ENCODE measurements at regions not wholly inside any gene's neighbourhood (a gene's known extent, or its start where the extent isn't known, plus 50 kb on each side); places are given as distances from the start of the nearest gene placed in this dataset.

DNA sequence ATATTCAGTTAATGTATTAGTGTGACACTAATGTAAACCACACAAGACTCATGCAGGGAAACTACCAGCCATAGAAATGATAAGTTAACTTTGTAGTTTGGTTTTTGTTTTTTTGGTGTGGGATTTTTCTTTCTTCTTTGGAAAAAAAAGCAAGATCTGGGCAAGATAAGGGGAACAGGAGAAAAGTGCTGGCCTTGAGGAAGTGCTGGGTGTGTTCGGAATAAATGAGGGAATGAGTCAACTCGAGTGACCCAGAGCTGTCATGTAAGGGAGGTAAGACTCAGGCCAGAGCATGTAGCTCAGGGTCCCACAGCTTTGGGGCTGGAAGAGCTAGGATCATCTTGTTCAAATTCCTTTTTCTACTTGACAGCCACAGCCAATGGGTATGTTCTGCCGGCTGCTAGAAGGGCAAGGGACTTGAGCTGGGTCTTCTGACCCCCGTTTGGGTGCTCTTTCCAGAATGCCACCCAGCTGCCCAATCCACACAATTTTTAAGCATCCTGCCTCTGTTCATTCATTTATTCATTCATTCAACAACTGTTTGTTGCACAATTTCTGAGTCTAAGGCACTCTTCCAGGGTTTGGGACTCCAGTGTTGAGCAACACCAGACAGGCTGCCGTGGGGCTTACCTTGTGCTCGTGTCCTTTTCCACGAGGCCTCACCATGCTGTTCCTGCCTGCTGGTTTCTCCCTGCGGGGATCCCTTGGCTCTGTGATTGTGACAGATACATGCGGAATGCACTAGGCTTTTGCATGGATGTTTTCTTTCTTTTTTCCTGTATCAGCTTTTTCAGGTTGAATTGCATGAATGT, 54.5 kb downstream of the CLDN34 start:
- no peak for DNase-seq

DNA sequence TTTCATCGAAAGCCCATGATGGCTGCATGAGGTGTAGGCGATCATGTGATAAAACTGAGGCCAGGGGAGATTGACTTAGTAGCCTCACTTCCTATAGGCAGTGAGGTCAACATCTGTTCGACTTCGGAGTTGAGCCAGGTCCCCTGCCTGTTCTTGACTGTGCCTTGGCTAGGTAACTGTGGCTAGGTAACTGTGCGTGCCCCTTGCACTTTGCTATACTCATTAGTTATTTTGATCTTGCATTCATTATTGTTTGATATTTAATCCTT, 55.0 kb downstream of the CLDN34 start:
- DNase-seq = no peak

DNA sequence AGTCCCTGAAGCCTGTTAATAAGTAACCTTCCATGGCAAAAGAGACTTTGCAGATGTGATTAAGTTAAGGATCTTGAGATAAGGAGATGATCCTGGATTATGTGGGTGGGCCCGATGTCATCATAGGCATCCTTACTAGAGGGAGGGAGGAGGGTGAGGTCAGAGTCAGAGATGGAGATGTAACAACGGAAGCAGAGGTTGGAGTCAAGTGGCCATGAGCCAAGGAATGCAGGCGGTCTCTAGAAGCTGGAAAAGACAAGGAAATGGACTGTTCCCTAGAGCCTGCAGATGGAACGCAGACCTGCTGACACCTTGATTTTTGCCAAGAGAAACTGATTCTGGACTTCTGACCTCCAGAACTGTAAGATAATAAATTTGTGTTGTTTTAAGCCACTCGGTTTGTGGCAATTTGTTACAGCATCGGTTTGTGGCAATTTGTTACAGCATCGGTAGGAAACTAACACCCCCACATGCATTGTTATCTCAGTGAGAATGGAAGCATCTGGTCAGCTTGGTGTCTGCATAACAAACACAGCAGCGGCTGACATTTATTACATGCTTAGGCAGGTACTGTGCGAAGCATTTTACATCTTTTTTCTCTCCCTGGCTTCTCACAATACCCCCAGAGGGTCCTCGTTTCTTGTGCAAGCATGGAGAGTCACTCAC, 55.6 kb downstream of the CLDN34 start:
- no peak for DNase-seq

DNA sequence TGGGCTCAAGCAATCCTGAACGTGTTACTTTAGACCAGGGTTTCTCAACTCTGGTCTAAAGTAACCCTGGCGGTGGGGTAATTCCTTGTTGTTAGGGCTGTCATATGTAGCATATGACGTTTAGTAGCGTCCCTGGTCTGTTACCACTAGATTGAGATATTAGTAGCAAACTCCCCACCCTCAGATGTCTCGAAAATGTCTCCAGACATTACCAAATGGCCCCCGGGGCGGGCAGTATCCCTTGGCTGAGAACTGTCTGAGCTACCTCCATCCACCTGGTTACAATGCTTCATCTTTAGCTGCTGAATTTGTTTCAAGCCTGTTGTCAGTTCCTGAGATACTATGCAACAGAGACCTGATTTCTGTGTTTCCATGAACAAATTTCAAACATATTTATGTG, 56.7 kb downstream of the CLDN34 start:
- DNase-seq = no peak

DNA sequence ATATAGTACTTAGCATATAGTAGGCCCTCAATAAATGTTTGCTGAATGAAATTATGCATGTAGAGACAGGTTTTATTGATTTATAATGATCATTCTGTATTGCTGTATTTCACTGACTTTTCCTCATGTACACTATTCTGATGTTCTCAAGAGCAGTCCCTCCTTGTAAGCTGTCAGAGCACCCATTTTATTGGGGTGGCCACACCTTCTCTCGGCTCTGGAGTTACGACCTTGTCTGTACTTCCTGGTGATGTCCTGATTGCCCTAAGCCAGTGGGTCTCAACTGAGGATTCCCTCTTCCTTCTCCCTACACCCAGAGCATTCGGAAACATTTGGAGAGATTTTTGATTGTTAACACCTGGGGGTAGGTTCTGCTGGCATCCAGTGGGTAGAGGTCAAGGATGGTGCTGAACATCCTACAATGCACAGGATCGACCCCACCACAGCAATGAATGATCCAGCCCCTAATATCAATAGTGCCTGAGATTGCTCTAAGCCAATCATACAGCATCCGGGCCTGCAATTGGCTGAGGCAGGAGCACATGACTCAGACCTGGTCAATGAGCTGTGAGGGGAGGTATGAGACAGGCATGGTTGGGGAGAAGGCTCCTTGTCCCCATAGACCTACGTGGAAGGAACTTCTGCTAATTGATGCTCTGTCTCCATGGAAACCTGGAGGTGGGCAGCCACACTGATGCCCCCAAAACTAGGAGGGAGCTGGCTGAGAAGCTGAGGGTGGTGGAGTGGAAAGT, 58.8 kb downstream of the CLDN34 start:
- no peak for DNase-seq

DNA sequence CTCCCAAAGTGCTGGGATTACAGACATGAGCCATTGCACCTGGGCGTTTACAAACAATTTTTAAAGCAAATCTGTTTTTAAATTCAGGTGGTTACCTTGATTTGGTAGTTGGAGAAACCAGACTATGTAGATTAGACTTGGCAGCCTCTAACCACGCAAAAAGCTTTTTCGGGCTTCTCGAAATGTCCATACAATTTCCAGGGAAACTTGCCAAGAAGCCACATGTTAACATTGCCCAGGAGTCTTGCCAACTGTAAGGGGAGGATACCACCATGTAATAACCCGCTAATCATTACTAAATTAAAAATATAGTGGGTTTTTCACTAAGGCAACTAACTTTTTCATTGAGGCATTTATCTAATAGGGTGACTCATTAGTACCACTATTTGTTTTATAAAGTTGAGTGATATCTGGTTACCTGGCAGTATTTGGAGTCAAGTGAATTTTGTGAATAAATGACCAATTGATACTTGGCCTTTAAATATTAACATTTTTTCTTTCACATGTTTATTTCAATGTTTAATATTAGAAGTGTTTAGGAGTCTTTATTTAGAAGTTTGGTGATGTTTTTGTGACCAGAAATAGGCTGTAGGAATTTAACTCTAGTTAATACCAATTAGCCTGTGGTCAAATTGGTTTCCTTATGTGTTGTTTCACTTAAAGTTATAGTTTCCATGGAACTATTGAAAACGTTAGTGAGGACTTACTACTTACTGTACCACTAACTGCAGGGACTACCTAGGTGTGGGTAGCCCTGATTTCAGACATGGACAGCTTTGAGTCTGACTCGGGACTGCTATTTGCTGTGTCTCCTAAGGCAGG, 61.3 kb downstream of the CLDN34 start:
- DNase-seq = no peak

DNA sequence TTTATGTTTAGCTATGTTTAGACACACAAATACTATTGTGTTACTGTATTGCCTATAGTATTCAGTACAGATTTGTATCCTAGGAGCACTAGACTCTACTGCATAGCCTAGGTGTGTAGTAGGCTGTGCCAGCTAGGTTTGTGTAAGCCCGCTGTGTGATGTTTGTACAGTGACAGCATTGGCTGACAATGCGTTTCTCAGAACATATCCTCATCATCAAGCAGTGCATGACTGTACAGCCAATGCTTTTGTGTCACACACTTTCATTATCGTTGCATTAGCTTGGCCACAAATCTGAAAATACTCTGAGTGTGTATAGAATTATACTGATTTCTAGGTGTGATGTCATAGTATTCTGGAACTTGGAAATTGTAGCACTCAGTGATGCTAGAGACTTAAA, 63.4 kb downstream of the CLDN34 start:
- no peak for DNase-seq

DNA sequence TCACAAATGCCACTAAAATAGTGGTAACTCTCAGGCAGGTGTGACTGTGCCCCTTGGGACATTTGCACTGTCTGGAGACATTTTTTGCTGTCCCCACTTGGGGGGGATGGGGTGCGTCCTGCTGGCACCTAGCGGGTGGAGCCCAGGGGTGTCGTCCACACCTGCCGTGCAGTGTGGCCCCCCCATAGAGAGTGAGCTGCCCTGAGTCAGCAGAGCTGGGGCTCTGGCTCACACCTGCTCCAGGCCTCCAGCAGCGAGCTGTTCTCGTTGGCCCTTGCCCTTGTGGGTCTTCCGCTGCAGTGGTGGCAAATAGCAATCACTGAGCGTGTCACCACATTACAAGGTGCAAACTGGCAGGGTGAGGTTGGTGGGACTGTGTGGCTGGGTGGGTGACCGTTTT, 64.6 kb downstream of the CLDN34 start:
- no peak for DNase-seq

DNA sequence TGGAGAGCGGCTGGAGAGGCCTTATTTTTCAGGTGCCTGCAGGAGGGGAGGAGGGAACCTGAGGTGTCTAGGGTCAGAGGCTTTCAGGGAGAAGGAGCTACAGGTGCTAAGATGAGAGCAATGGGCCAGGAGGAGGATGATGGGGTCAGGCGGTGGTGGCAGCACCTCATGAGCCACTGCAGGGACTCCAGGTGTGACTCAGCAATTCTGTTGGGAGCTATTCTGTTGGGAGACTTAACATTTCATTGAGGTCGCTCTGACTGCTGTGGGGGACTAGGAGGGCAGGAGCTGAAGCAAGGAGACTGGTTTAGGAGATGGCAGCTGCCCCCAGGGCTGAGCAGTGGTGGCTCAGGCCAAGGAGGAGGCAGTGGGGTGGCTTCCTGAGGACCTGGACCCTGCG, 65.0 kb downstream of the CLDN34 start:
- DNase-seq = no peak

DNA sequence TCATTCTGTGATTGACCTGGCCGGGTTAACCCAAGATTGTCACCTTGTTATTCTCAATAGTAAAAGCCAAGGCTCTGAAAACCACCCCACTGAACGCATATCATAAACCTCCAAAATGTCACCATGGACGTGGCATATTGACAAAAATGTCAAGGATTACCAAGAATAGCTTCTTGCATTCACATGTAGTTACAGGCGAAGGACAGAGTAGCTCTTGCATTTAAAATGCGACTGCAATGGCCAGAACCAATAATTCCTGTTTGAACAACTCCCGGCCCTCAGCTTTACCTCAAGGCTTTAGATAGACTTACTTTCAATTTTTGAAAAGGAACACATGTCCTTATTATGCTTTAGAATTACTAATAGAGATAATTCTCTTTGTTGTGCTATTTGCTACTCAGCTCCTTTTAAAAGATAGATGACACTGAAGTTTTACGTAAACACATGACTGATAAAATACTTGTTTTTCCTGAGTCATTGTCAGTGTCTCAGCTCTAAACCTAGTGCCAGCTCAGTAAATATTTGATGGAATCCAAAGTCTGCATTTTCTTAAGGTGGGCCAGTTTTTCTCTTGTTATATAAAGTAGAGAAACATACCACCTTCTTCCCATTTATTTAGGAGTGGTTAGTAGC, 66.3 kb downstream of the CLDN34 start:
- DNase-seq = no peak

DNA sequence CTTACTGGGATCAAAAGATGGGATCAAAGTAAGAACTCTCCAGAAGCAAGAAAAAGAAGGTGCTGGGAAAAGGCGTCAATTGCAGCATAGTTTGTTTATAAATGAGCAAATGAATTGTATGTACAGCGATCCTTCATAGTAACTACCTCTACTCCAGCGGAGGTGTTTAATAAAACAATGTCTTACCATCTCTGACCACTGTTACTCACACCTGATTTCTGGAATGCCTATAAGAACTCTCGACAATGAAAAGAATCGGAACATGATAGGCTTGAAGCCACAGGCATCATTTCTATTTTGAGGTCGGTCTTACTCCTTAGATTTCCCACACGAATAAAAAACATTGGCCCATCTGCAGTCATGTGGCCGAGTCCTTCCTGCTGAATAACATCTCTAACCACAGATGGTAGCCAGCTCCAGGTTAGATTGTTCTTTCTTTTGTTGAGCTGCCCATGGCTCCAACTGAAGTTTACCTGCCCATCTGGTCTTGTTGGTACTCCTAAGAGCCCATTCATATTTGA, 67.6 kb downstream of the CLDN34 start:
- DNase-seq = no peak

DNA sequence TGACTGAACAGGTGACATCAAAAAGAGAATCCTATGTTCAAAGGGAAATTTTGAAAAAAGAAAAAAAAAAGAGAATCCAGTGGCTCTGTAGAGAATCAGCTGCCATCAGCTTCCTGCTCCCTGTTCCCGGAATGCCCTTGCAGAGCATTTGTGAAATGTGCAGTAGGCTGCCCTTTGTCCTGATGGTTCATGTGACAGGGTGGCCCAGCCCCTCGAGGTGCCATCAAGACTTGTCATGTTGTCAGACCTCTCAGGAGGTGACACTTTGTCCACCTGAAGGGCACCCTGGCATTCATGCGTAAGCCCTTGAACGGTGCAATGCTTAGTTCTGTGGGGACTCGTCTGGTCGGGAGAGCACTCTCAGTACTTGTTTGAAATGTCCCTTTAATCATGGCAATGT, 71.4 kb downstream of the CLDN34 start:
- no peak for DNase-seq

DNA sequence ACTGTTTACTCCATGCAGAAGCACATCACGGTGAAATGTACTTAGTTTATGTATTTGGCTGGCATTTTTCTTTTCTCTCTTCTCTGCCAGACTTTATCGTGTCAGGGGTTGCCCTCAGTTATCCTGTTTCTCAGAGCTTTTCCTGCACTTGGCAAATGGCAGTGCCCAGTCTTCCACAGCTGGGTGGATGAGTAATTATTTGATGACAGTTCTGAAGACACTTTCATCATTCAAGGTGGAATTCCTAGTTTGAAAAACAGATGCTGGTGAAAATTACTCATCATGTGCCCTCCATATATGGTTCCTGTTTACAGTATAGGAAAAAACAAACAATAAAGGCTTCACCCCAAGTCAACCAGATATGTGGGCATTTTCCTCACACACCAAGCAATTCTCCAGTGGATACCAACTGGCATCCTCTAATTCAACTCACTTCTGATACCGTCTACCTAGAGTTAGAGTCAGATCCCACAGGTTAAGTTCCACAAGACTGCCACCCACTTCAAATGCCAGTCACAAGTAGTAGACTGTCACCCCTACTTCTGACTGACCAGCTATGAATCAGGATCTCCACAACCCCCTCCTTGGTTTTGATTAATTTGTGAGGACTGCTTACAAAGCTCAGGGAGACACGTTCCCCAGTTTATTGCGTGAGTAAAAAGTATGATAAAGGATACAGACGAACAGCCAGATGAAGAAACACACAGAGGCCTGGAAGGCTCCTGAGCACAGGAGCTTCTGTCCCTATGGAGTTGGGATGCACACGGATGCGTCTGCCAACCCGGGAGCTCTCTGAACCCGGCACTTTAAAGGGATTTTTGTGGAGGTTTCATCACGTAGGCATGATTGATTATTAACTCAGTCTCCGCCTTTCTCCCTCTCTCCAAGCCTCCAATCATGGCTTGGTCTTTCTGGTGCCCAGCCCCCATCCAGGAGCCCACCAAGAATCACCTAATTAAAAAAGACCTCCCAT, 72.9 kb downstream of the CLDN34 start:
- no peak for DNase-seq

DNA sequence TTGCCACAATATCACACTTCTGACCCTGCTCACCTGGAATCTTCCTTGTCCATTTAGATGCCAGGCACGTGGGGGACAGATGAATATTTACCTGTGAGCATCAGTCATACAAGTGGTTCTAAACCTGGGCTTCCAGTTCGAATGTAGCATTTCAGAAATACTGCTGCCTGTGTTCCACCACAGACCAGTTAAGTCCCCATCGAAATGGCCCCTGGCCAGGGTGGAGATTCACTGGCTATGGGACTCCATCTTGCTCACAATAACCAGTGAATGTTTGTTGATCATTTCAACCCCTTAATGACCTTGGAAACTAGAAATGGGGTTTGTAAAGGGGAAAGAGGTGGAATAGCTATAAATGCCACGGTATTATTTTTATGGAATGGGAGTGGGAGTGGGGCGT, 73.8 kb downstream of the CLDN34 start:
- DNase-seq = no peak

DNA sequence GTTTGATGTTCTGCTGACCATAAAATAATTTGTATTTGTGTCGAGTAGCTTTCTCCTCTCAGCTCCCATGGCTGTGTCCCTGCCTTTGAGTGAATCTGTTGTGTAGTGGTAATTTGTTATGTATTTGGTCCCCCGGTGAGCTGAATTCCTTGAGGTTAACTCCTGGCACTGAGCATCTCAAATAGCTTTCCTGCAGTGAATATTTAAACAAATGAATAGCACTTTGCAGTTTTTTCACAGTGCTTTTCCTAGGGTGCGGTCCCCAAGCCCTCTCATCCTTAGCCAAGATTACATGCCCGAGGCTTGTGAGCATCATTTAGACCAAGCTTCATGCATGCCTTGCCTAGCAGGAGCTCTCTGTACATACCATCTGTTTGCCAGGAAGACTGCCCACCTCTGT, 74.2 kb downstream of the CLDN34 start:
- no peak for DNase-seq

DNA sequence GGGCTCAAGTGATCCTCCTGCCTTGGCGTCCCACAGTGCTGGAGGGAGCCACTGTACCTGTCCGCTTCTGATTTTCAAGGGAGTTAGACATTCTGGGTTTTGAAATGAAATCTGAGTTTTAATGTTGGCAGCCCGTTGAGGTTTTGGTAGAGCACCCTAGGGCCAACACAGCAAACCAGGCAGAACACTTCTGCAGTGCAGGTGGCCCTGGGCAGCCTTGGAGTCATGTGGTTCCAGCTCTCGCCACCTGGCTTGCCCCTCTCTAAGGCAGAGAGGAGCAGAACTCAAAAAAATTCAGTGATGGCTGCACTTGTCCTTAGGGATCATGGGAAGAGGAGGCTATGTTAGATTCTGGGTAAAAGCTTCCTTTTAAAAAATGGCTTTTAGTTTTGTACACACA, 74.9 kb downstream of the CLDN34 start:
- DNase-seq = no peak

DNA sequence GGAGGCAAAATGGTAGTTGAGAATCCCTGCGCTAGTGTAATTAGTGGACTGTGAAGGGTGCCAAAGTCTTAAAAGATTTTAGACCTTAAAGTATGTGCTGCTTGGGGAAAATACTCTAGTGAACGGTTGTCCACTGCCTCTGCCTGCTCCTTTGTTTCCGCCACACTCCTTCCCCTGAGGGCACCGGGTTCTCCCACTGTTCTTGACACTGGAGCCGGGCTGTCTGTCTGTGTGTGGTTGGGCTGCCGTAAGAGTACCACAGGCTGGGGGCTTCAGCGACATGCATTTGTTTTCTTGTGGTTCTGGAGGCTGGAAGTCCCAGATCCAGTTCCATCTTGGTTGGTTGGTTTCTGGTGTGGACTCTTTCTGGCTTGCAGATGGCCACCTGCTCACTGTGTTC, 76.2 kb downstream of the CLDN34 start:
- DNase-seq = no peak

DNA sequence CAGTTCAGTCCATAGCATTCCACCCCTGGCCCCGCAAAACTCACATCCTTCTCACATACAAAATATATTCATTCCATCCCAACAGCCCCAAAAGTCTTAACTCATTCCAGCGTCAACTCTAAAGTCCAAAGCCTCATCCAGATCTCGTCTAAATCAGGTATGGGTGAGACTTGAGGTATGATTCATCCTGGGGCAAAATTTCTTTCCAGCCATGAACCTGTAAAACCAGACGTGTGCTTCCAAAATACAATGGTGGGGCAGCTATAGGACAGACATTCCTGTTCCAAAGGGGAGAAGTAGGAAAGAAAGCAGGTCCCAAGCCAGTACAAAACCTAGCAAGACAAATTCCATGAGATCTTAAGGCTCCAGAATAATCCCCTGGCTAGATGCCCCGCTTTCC, 76.9 kb downstream of the CLDN34 start:
- DNase-seq = no peak

DNA sequence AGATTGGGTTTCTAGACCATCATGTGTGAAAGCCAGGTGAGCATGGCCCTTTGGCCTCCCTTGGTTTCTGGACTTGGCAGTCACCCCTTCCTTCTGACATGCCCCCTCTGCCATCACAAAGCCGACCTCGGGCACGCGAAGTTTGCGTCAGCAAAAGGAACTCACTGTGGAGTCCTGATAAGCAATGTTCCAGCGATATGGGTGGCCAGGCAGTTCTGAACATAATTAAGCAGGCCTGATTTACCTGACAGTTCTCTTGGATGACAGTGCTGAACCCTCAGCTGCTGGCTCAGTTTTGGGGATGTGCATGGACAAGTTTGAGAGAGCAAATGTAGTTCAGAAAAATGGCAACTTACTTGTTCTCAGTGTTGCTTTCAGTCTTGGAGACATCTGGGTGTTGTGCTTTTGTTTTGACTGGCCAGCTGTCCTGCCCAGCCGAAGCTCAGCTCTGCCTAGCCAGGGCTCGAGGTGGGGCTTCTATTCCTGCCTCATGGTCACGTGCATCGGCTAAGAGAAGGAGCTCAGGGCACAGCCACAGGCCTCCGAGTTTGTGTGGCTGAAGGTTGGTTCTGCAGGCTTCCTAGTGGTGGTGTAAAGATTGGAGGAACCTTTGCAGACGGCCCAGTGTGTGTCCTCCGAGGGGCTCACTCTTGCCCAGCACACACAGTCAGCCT, 78.3 kb downstream of the CLDN34 start:
- no peak for DNase-seq

DNA sequence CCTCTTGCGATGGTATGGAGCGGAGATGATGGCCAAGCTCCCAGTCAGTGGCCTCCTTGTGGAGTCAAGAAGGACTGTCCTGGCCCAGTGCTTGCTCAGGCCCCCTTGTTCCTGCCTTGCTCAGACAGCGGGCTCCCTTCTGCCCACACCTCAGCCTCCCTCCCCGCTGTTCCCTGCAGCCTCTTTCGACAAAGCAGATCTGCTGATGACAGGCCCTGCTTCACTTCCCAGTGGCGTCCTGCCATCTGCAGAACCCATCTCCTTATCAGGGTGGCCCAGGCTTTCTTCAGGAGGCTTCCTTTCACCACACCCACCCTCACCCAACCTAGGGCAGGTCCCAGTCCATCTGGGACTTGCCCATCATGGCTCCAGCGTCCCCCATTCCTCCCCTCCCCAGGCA, 80.0 kb downstream of the CLDN34 start:
- DNase-seq = no peak

DNA sequence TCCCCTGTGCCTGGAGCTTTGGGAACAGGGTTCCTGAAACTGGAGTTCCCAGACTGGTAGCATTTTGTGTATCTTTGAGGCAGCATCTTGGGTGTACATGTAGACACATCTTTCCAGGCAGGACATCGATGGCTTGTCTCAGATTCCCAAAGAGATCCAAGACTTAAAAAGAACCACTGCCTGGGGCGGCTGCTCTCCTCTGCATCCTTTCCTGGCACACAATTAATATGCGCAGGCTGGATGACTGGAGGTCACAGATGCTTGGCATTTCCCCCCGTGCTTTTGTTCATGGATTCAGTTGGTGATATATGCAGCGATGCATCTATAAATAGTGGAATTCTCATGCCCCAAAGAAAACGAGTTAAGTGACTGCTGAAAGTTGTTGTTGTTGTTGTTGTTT, 80.5 kb downstream of the CLDN34 start:
- no peak for DNase-seq
